HUDEP-2 (cell line): ENCODE measurements at regions not wholly inside any gene's neighbourhood (a gene's known extent, or its start where the extent isn't known, plus 50 kb on each side); places are given as distances from the start of the nearest gene placed in this dataset.

Source experiments
- DNase-seq, 76 experiments: peaks; one replicate each; lab custom pipeline; 2025; ENCODE audit not compliant: unreplicated experiment in 76 of 76; lab: John Stamatoyannopoulos, UW

GRCh38 chr5:89513299-89514044 lies 630.5 kb upstream of the MEF2C start:
- no peak for DNase-seq

- DNase-seq = no peak
Observed at GRCh38 chr5:89504051-89504450, 621.1 kb upstream of the MEF2C start.

GRCh38 chr5:89499787-89500186 lies 616.8 kb upstream of the MEF2C start:
- no peak for DNase-seq

- no peak for DNase-seq
Observed at GRCh38 chr5:89498699-89499098, 615.7 kb upstream of the MEF2C start.

GRCh38 chr5:89493414-89493813 lies 610.4 kb upstream of the MEF2C start:
- DNase-seq = no peak

- DNase-seq = no peak
Observed at GRCh38 chr5:89484962-89485361, 602.0 kb upstream of the MEF2C start.

- DNase-seq = no peak
Observed at GRCh38 chr5:89480406-89481007, 597.5 kb upstream of the MEF2C start.

GRCh38 chr5:89478851-89479250 lies 595.9 kb upstream of the MEF2C start:
- DNase-seq = no peak

GRCh38 chr5:89473196-89473595 lies 590.2 kb upstream of the MEF2C start:
- no peak for DNase-seq

- DNase-seq = no peak
Observed at GRCh38 chr5:89471541-89471940, 588.6 kb upstream of the MEF2C start.

GRCh38 chr5:89471115-89471514 lies 588.1 kb upstream of the MEF2C start:
- no peak for DNase-seq

- no peak for DNase-seq
Observed at GRCh38 chr5:89470658-89471057, 587.7 kb upstream of the MEF2C start.

GRCh38 chr5:89458332-89458656 lies 575.3 kb upstream of the MEF2C start:
- no peak for DNase-seq

GRCh38 chr5:89457411-89458331 lies 574.7 kb upstream of the MEF2C start:
- DNase-seq = peak in 1 of 76 experiments; percentile 5

- DNase-seq = no peak
Observed at GRCh38 chr5:89452081-89452480, 569.1 kb upstream of the MEF2C start.

GRCh38 chr5:89451263-89451662 lies 568.3 kb upstream of the MEF2C start:
- no peak for DNase-seq

GRCh38 chr5:89450149-89450538 lies 567.2 kb upstream of the MEF2C start:
- DNase-seq = no peak

GRCh38 chr5:89449392-89450148 lies 566.6 kb upstream of the MEF2C start:
- DNase-seq = no peak

GRCh38 chr5:89447027-89447426 lies 564.0 kb upstream of the MEF2C start:
- no peak for DNase-seq

GRCh38 chr5:89445106-89445745 lies 562.2 kb upstream of the MEF2C start:
- no peak for DNase-seq
